Large intestine (tissue), 3 donors: ENCODE measurements at regions not wholly inside any gene's neighbourhood (a gene's known extent, or its start where the extent isn't known, plus 50 kb on each side); places are given as distances from the start of the nearest gene placed in this dataset.

ENCODE experiments used
- DNase-seq, 2 donors: peaks; one replicate each; pipeline versions ENCODE4 v3.0.0 to v3.0.0-alpha.2; 2013
- H3K27ac ChIP-seq: one replicate; pipeline ENCODE4 v1.5.1; 2013; ENCODE audit warnings: low read length
- H3K27me3 ChIP-seq: 2 replicates; pipeline ENCODE4 v1.6.1; 2013; ENCODE audit warnings: low read length; ENCODE audit not compliant: control insufficient read depth, insufficient read depth
- H3K36me3 ChIP-seq: 2 replicates; pipeline ENCODE4 v1.6.1; 2013; ENCODE audit warnings: low read length; ENCODE audit not compliant: control insufficient read depth, insufficient read depth
- H3K4me1 ChIP-seq: one replicate; pipeline ENCODE4 v1.6.1; 2013; ENCODE audit warnings: low read length; ENCODE audit not compliant: control insufficient read depth, insufficient read depth
- H3K4me3 ChIP-seq: one replicate; pipeline ENCODE4 v1.5.1; 2013; ENCODE audit warnings: low read length
- H3K9me3 ChIP-seq: one replicate; pipeline ENCODE4 v1.6.1; 2013; ENCODE audit warnings: mild to moderate bottlenecking, low read depth, low read length, moderate library complexity; ENCODE audit not compliant: control insufficient read depth
- WGBS: methylation state at CpG from one replicate; pipeline ENCODE4 v1.1.5; 2013; ENCODE audit warnings: low lambda C conversion rate; ENCODE audit not compliant: insufficient coverage; 5-methylcytosine and 5-hydroxymethylcytosine counted together

DNA sequence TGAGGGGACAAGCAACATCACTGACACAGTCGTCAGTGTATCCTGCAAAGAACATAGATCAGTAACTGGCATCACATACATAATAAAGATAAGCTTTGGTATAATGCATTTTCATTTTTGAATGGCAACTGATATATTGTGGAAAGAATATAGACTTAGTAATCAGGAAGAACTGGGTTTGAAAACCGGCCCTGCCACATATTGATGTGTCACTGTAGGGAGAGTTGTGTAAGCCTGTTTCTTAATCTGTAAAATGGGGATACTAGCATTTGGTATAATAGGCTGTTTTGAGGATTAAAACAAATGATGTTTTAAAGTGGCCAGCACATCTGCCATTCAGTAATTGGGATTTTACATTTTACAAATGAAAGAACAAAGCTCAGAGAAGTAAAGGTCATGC, 277.8 kb upstream of the CNTNAP5 start:
- WGBS, result no CpG with 5 or more reads among the region's 2 CpGs
- H3K4me1 ChIP-seq, result no peaks in the 10 kb centered on the region

DNA sequence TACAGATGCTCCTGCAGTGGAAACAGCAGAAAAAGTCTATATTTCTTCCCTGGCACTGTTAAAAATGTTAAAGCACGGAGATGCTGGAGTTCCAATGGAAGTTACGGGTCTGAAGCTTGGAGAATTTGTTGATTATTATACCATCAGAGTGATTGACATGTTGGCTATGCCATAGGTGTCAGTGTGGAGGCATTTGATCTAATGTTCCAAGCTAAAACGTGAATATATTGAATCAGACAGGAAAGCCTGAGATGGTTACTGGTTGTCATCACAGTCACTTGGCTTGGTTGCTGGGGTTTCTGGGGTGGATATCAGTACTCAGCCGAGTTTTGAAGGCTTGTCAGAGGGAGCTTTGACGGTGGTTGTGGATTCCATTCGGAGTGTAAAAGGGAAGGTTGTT, 262.9 kb upstream of the CNTNAP5 start:
- DNase-seq, result no peak
- no peaks in the 10 kb centered on the region for H3K36me3 ChIP-seq
- no CpG with 5 or more reads among the region's 6 CpGs for WGBS
- no peaks in the 10 kb centered on the region for H3K27me3 ChIP-seq
- peaks cover 8% of the 10 kb centered on the region for H3K9me3 ChIP-seq
- H3K4me1 ChIP-seq, result no peaks in the 10 kb centered on the region
- H3K27ac ChIP-seq, result no peak overlapping the region
- no peak overlapping the region for H3K4me3 ChIP-seq

More for the DNA sequence above, 277.8 kb upstream of the CNTNAP5 start:
- Histone ChIP-seq H3K9me3 (no peaks in the 10 kb centered on the region), H3K27me3 (no peaks in the 10 kb centered on the region), H3K27ac (no peak overlapping the region), H3K4me3 (no peak overlapping the region), H3K36me3 (no peaks in the 10 kb centered on the region)
- no peak for DNase-seq

DNA sequence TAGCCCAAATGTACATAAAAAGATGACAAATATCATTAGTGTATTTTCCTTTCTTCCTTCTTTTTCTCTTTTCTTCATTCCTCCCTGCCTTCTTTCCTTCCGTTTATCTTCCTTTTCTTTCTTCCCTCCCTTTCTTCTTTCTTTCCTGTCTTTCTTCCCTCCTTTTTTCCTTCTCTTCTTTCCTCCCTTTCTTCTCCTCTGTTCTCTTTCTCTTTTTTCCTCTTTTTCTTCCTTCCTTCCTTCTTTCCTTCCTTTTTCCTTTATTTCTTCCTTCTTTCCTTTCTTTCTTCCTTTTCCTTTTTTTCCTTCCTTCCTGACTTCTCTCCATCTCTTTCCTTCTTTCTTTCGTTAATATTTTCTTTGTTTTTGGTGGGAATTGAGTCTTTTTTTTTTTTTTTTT, 256.9 kb upstream of the CNTNAP5 start:
- no peak overlapping the region for H3K27ac ChIP-seq
- no peaks in the 10 kb centered on the region for H3K27me3 ChIP-seq
- no peaks in the 10 kb centered on the region for H3K4me1 ChIP-seq
- WGBS, result 81% methylated on average over 2 of the region's 2 CpGs
- no peaks in the 10 kb centered on the region for H3K36me3 ChIP-seq
- DNase-seq, result no peak
- H3K9me3 ChIP-seq, result no peaks in the 10 kb centered on the region
- no peak overlapping the region for H3K4me3 ChIP-seq

DNA sequence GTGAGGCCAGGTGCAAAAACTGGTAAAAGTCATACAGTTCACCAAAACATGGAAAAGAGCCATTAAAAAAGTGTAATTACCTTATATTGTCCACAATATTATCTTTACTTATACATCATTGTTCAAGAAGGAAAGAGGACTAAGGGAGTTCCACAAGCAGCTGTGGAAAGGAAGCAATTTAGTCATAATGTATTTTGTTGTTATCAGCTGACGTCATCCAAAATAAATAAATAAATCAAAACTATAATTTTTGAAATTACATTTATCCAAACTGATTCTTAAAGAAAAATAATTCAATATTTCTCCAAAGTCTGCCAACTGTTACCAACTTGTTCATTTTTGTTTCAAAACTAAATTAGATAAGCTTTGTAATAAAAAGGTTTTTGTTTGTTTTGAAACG, 256.1 kb upstream of the CNTNAP5 start:
- Histone ChIP-seq H3K27me3 (no peaks in the 10 kb centered on the region), H3K36me3 (no peaks in the 10 kb centered on the region), H3K27ac (no peak overlapping the region), H3K4me1 (no peaks in the 10 kb centered on the region), H3K4me3 (no peak overlapping the region), H3K9me3 (no peaks in the 10 kb centered on the region)
- DNase-seq, result no peak
- 100% methylated on average over 1 of the region's 2 CpGs for WGBS

DNA sequence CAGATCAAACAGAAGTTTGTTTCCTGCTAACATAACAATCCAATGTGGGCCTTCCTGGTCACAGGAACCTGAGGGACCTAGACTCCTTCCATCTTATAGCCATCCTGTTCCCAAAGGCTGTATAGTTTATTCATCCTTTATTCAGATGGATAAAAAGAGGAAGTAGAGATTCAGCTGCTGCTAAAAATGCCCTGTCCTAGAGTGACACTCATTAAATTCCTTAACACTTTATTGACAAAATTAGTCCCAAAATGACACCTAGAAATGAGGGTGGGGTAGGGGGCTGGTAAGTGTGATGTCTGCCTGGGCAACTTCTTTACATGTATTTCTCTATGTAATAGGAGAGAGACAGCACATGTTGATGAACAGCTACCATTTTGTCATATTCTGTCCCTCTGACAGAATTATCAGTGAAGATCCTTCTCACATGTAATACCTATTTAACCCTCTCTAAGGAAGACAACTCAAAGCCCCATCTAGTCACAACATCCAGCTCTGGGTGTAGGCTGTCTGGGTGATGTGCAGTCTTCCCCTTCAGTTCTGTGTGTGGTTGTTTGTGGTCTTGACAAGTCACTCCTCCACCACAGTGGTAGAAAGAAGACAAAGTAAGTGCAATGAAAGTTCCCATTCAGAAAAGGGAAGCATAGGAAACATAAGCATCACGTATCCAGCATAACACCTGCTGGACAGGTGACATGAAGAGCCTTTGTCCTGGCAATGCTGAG, 253.9 kb upstream of the CNTNAP5 start:
- WGBS, result no CpG with 5 or more reads among the region's 1 CpG
- Histone ChIP-seq H3K27ac (no peak overlapping the region), H3K9me3 (no peaks in the 10 kb centered on the region), H3K4me3 (no peak overlapping the region), H3K36me3 (no peaks in the 10 kb centered on the region), H3K4me1 (no peaks in the 10 kb centered on the region), H3K27me3 (no peaks in the 10 kb centered on the region)
- DNase-seq, result no peak

DNA sequence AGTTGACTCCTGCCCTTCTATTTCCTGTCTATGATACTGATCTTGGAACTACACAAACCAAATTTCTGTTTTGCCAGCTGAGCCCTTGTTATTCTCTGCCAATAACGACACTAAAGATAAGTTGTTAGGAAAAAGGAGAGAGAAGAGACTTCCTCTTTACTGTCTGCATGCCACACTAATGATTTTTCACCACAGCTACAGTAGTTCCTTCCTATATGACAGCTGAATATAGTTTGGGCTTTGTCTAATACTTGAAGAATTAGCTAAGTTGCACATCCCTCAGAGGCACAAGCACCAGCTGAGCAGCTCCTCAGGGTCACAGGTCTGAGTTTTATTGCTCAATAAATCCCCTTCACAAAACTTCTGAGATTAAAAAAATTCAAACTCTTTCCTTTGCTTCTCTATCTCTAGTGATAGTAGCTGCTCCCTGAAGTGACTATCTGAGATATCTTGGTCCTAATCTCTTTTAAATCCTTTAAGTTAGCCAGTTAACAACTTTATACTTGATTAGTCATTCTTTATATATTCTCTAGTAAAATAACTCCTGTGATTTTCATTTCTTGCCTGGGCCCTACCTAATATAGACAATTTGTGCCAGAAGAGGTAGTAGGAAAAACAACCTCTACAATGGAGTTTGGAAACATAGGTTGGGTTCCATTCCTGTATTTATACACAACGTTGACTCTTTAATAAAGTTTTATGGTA, 253.0 kb upstream of the CNTNAP5 start:
- no peak overlapping the region for H3K27ac ChIP-seq
- H3K27me3 ChIP-seq, result no peaks in the 10 kb centered on the region
- no CpG with 5 or more reads among the region's 2 CpGs for WGBS
- no peaks in the 10 kb centered on the region for H3K9me3 ChIP-seq
- H3K36me3 ChIP-seq, result no peaks in the 10 kb centered on the region
- H3K4me1 ChIP-seq, result no peaks in the 10 kb centered on the region
- no peak for DNase-seq
- no peak overlapping the region for H3K4me3 ChIP-seq

DNA sequence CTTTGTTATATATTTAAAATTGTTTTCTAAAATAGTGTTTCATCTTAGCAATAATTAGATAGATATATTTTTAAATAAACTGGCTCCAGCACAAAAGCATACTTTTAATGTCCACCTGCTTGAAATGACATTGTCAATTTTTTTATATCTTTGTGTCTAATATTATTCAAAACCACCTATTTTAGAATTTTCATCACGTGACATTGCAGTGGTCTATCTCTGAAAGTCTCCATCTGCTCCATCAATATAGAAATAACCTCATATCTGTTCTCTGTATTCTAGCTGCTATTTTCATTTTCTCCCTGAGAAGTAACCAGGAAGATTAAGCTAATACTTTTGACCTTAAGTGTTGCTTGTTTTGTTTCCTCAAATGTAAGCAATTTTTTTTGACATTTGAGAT, 248.0 kb upstream of the CNTNAP5 start:
- WGBS, result 83% methylated on average over 1 of the region's 1 CpG
- no peak overlapping the region for H3K4me3 ChIP-seq
- no peak for DNase-seq
- no peaks in the 10 kb centered on the region for H3K9me3 ChIP-seq
- H3K27ac ChIP-seq, result no peak overlapping the region
- H3K27me3 ChIP-seq, result no peaks in the 10 kb centered on the region
- H3K36me3 ChIP-seq, result no peaks in the 10 kb centered on the region
- no peaks in the 10 kb centered on the region for H3K4me1 ChIP-seq

DNA sequence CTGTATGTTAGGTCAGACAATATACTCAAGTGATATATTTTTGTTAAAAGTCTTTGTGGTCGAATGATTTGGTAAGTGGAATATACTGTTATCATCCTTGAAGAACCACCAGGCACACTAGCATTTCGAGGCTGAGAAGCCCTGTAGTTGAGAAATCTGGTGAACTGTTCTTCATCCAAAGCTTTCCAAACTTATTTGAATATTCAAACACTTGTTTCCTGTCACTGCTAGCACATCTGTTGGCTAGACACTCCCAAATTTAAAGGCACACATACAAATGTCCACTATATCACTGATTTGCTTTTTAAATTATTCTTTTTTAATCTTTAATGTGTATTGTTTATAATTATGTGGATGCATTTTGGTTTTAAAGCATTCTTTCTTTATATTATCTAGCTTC, 241.9 kb upstream of the CNTNAP5 start:
- DNase-seq, result no peak
- H3K4me3 ChIP-seq, result no peak overlapping the region
- no peaks in the 10 kb centered on the region for H3K27me3 ChIP-seq
- no peaks in the 10 kb centered on the region for H3K9me3 ChIP-seq
- H3K4me1 ChIP-seq, result no peaks in the 10 kb centered on the region
- no peaks in the 10 kb centered on the region for H3K36me3 ChIP-seq
- H3K27ac ChIP-seq, result no peak overlapping the region
- whole genome bisulfite sequencing, result no CpG with 5 or more reads among the region's 2 CpGs

DNA sequence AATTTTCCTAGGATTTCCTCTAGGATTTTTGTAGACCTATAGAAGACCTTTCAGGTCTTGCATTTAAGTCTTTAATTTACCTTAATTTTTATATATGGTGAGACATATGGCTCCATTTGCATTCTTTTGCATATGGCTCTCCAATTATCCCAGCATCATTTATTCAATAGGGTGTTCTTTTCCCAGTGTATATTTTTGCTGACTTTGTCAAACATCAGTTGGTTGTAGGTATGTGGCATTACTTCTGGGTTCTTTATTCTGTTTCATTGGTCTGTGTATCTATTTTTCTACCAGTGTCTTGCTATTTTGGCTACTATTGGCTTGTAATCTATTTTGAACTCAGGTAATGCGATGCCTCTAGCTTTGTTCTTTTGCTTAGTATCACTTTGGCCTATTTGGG, 239.8 kb upstream of the CNTNAP5 start:
- no peaks in the 10 kb centered on the region for H3K4me1 ChIP-seq
- WGBS, result 0% methylated on average over 1 of the region's 1 CpG
- no peak overlapping the region for H3K27ac ChIP-seq
- no peak overlapping the region for H3K4me3 ChIP-seq
- no peaks in the 10 kb centered on the region for H3K9me3 ChIP-seq
- no peaks in the 10 kb centered on the region for H3K36me3 ChIP-seq
- DNase-seq, result no peak
- no peaks in the 10 kb centered on the region for H3K27me3 ChIP-seq

DNA sequence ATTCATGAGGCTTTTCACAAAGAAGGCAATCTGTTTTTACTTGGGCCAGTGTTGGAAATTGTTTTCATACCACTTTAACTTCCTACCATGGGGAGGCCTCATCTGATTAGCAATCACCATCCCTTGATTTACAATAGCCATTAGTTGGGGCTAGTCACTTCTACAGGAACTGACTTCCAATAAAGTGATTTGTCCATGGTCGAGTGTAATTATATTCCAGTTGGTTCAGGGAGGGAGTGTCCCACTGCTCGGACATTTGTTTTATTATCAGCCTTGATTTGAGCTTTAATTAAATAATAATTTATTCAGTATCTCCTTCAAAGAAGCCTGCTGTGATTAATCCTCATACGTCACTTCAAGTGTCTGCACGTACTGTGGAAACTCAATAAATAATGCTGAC, 233.9 kb upstream of the CNTNAP5 start:
- 93% methylated on average over 2 of the region's 4 CpGs for WGBS
- no peaks in the 10 kb centered on the region for H3K36me3 ChIP-seq
- no peaks in the 10 kb centered on the region for H3K27me3 ChIP-seq
- DNase-seq, result no peak
- no peak overlapping the region for H3K4me3 ChIP-seq
- no peaks in the 10 kb centered on the region for H3K9me3 ChIP-seq
- no peaks in the 10 kb centered on the region for H3K4me1 ChIP-seq
- H3K27ac ChIP-seq, result no peak overlapping the region

DNA sequence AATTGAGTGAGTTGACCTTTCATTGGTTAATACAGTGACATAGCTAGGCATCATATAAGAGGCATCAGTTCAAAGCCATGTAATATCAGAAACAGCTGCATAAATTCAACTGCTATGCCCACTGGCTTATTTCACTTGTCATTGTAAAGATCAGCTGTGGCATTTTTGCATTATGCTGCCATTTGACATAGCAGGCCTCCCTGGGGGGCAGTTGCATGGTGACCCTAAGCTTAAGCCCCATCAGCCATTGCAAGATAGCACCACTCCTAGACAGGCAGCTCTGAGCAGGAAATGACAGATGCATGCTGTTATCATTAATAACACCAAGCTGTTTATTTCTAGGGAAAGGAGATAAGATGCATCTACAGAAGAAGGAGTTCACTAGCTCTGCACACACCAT, 233.4 kb upstream of the CNTNAP5 start:
- Histone ChIP-seq H3K27ac (no peak overlapping the region), H3K4me3 (no peak overlapping the region), H3K36me3 (no peaks in the 10 kb centered on the region), H3K9me3 (no peaks in the 10 kb centered on the region), H3K4me1 (no peaks in the 10 kb centered on the region), H3K27me3 (no peaks in the 10 kb centered on the region)
- peak in 1 of 2 donors; percentile 5 for DNase-seq
